ENCODE measurements at regions not wholly inside any gene's neighbourhood (a gene's known extent, or its start where the extent isn't known, plus 50 kb on each side); places are given as distances from the start of the nearest gene placed in this dataset.

GRCh38 chr10:108490944-108491343 is 1326.4 kb upstream of the SORCS1 start:
- no peaks in the 10 kb centered on the region for H3K27me3 ChIP-seq
- H3K4me3 ChIP-seq: no peak overlapping the region
- no peak overlapping the region for H3K27ac ChIP-seq
- intact Hi-C loops (cut with DNase I; ENCODE audit: low total_unique reads): no loop called here
- no peak for DNase-seq
- H3K4me1 ChIP-seq: no peaks in the 10 kb centered on the region
- no peaks in the 10 kb centered on the region for H3K9me3 ChIP-seq
- no peak for TF ChIP-seq CTCF (IDR thresholded peaks at IDR 0.05)
- no peaks in the 10 kb centered on the region for H3K36me3 ChIP-seq

GRCh38 chr10:108471420-108471819 is 1306.9 kb upstream of the SORCS1 start:
- H3K27me3 ChIP-seq: peaks cover 0 to 2% of the 10 kb centered on the region in 2 donors
- intact Hi-C loops (cut with DNase I; ENCODE audit: low total_unique reads): no loop called here
- no peak overlapping the region for H3K4me3 ChIP-seq
- peaks cover 0 to 5% (median 2%) of the 10 kb centered on the region in 4 donors for H3K4me1 ChIP-seq
- no peak overlapping the region for H3K27ac ChIP-seq
- DNase-seq: no peak
- no peaks in the 10 kb centered on the region for H3K36me3 ChIP-seq
- no peak for TF ChIP-seq CTCF (IDR thresholded peaks at IDR 0.05)
- H3K9me3 ChIP-seq: no peaks in the 10 kb centered on the region

DNA sequence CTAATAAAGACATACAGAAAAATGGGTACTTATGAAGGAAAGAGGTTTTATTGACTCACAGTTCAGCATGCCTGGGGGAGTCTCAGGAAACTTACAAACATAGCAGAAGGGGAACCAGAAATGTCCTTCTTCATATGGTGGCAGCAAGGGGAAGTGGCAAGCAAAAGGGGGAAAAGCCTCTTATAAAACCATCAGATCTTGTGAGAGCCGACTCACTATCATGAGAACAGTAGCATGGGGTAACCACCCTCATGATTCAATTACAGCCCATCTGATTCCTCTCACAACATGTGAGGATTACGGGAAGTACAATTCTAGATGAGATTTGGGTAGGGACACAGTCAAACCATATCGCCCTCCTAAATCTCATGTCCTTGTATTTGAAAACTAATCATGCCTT is 1305.4 kb upstream of the SORCS1 start:
- H3K27me3 ChIP-seq: peaks cover 0 to 5% of the 10 kb centered on the region in 2 donors
- intact Hi-C loops (cut with DNase I; ENCODE audit: low total_unique reads): no loop called here
- H3K4me1 ChIP-seq: peaks cover 0 to 13% (median 8%) of the 10 kb centered on the region in 4 donors
- H3K27ac ChIP-seq: no peak overlapping the region
- H3K9me3 ChIP-seq: no peaks in the 10 kb centered on the region
- DNase-seq: no peak
- no peak overlapping the region for H3K4me3 ChIP-seq
- no peaks in the 10 kb centered on the region for H3K36me3 ChIP-seq
- TF ChIP-seq CTCF (IDR thresholded peaks at IDR 0.05): no peak

GRCh38 chr10:108465871-108466641 is 1301.5 kb upstream of the SORCS1 start:
- intact Hi-C loops (cut with DNase I; ENCODE audit: low total_unique reads): no loop called here
- H3K4me3 ChIP-seq: peak overlapping the region; percentile 56 to 65
- peaks cover 0 to 13% (median 8%) of the 10 kb centered on the region in 4 donors for H3K4me1 ChIP-seq
- peaks cover 0 to 5% of the 10 kb centered on the region in 2 donors for H3K27me3 ChIP-seq
- DNase-seq: no peak
- TF ChIP-seq CTCF (IDR thresholded peaks at IDR 0.05): no peak
- no peaks in the 10 kb centered on the region for H3K36me3 ChIP-seq
- no peak overlapping the region for H3K27ac ChIP-seq
- no peaks in the 10 kb centered on the region for H3K9me3 ChIP-seq

DNA sequence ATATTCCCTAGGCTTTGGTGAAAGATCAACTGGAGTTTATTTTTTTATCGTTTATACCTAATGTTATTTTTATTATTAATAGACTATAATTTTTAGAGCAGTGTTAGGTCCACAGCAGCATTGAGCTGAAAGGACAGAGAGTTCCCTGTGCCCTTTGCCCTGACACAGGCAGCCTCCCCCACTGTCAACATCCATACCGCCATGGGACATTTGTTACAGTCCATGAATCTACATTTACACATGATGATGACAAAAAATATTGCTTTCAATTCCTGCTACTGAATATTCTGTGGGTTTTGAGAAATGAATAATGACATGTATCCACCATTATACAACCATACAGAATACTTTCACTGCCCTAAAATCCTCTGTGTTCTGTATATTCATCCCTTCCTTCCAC is 1297.5 kb upstream of the SORCS1 start:
- Histone ChIP-seq H3K4me3 (no peak overlapping the region), H3K27me3 (peaks cover 0 to 5% of the 10 kb centered on the region in 2 donors), H3K27ac (no peak overlapping the region), H3K4me1 (peaks cover 0 to 13% (median 8%) of the 10 kb centered on the region in 4 donors), H3K36me3 (no peaks in the 10 kb centered on the region), H3K9me3 (no peaks in the 10 kb centered on the region)
- TF ChIP-seq CTCF (IDR thresholded peaks at IDR 0.05): no peak
- intact Hi-C loops (cut with DNase I; ENCODE audit: low total_unique reads): no loop called here
- no peak for DNase-seq
